Stimulated activated CD4-positive, alpha-beta T cell treated with anti-CD3 and anti-CD28 coated beads, TNF-alpha, amount 100 ng/mL, for 4 hours (primary cell): ENCODE measurements at regions not wholly inside any gene's neighbourhood (a gene's known extent, or its start where the extent isn't known, plus 50 kb on each side); places are given as distances from the start of the nearest gene placed in this dataset.

Source experiments
- DNase-seq, 3 experiments: peaks; one replicate each; pipeline ENCODE4 v3.0.0-alpha.2; 2020; ENCODE audit warnings: low read depth in 3 of 3

DNA sequence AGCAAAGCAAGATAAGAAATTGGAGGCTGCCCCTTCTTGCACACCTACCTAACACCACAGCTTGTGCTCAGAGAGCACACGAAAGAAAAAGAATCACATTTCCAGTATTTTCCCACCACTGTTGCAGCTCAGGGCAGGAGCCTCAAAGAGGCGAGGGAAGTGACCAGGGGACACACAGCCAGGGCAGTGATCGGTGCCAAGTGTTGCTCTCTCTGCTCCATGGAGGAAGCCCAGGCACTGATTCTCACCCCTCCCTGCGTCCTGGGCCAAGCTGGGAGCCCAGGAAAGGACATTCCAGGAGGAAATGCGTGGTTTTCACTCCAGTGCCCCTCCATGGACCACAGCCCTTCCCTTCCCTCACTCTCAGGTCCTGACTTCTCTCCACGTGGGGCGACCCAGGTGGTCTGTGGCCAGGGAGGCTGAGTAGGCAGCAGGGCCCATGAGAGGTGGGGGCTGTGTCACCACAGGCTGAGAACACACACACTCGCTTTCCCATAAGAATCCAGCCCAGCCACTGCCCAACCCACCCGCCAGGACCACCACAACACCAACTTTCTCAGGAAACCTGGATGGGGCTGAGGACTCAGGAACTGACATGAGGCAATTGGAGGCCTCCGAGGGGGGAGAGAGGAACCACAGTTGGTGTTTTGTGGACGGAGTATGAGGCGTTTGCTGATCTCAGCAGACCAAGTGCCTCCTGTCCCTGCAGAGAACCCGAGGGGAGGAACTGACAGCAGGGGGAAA, 81.7 kb upstream of the MAFB start:
- no peak for DNase-seq

DNA sequence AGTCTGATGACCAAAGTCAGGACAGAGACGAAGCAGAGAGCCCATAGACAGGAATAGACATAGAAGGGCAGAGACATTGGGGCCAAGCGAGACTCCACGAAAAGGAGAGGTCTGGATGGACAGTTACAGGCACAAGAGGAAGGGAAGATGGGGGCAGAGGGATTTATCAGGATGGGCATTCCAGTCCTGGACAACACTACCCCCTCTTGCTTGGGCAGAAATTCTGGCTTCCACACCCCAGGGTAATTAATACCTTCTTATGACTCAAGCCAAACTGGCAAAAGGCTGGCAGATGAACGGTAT, 82.2 kb upstream of the MAFB start:
- no peak for DNase-seq

GRCh38 chr20:40771848-40772511, 82.9 kb upstream of the MAFB start:
- no peak for DNase-seq

GRCh38 chr20:40773376-40773775, 84.3 kb upstream of the MAFB start:
- no peak for DNase-seq

GRCh38 chr20:40774252-40774651, 85.2 kb upstream of the MAFB start:
- no peak for DNase-seq

- DNase-seq: no peak
Observed at GRCh38 chr20:40775561-40776146, 86.6 kb upstream of the MAFB start.

GRCh38 chr20:40776466-40777457, 87.7 kb upstream of the MAFB start:
- DNase-seq: no peak

DNA sequence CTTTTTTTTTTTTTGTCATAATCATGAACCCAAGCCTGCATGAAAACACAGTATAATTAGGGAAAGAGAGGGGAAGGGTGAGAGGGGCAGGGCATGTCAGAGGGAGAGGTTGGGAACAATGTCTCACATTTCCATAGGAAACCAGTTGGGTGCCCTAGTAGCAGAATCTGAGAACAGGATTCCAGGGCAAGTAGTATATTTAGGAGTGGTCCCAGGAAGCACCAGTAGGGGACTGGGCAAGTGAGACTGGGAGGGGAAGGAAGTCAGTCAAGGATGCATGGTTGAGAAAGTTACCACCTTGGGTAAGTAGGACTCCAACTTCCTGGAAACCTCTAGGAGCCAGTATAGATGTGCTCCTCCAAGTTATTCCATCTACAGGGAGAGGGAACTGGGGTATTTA, 88.6 kb upstream of the MAFB start:
- DNase-seq: no peak

DNA sequence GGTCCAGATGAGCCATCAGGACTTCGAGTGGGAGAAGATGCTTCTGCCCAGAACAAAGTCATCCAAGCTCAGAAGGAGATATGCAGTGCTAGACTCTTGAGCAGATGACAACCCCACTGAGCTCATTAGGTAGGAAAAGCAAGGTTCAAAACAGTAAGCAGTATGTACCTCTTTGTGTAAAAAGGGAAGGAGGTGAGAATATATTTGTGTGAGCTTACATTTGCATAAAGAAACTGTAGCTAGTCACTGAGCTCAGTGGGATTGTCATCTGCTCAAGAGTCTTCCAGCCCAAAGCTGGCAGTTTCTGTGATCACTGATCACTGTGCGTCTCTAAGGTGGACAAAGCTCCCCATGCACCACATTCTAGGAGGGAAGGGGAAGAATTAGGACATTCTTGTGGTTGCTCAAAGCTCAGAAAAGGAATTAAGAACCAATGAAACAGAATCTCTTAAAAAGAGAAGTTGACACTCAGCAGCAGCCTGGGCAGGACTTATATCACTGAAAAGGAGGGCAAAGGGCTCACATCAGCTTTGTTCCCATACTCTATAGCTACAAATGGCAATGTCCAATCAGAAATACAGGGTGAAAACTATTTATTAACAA, 90.0 kb upstream of the MAFB start:
- DNase-seq: no peak

- no peak for DNase-seq
Observed at GRCh38 chr20:40781327-40782042, 92.4 kb upstream of the MAFB start.

DNA sequence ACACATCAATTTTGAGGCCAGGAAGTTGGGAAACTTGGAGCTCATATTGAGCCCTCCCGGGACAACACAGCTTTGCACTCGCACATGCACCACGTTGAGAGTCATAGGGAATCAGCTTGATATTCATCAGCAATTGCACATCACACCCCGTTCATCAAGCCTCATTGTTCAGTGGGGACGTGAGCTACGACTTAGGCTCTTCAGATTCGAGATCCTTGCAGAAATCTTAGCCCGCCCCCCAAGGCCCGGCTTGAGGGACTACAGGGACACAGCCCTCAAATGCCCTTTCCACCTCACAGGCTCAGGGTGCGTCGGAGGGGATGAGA, 93.0 kb upstream of the MAFB start:
- no peak for DNase-seq

DNA sequence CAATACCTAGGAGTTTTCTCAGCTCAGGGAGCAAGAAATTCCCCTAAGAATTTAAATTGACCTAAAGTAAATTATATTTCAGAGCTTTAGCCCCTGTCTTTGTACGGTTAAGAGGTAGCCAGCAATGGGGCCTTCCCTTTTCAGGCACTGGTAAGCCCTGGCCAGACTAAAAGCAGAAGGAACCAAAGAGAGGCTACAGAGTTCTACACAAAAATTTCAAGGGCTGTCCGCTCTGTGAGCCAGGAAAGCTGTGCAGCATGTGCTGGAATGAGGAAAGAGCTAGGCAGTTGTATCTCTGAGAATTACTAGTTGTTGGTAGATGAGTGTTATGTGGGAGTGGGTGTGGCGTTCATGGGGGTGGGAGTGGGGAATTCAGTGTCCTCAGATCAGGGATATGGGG, 96.3 kb upstream of the MAFB start:
- DNase-seq: no peak

GRCh38 chr20:40786336-40786735, 97.3 kb upstream of the MAFB start:
- no peak for DNase-seq

DNA sequence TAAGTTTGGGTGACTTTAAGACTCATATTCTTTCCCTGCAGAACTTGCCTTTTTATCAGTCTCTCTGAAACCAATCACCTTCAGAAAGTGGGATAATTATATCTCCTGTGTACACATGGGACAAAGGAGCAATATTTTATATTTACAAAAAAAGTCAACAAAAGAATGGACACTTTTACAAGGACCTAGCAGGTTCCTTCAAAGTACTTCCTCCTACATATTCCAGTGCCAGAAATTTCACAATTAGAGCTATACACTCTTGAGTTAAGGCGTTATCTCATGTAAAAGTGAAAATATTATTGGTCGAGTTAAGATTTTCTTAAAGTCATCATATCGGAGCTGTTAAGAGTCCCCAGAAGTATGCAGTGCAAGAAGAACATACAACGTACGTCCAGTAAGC, 98.9 kb upstream of the MAFB start:
- DNase-seq: no peak

DNA sequence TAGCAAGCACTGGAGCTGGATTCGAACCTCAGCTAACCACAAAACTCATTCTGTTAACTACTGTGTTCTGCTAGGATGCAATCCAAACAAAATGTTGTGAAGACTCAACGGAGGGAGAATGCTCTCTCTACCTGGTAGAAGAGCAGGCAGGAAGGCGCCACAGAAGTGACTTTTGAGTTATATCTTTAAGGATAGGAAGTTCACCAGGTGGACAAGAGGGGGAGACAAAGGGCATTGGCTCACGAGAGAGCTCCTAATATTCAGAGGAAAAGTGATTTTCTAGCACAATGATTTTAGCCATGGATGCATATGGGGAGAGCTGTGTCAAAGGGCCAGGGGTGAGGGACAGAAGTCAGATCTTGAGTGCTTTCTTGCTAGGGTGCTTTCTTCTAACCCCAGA, 108.4 kb upstream of the MAFB start:
- no peak for DNase-seq

DNA sequence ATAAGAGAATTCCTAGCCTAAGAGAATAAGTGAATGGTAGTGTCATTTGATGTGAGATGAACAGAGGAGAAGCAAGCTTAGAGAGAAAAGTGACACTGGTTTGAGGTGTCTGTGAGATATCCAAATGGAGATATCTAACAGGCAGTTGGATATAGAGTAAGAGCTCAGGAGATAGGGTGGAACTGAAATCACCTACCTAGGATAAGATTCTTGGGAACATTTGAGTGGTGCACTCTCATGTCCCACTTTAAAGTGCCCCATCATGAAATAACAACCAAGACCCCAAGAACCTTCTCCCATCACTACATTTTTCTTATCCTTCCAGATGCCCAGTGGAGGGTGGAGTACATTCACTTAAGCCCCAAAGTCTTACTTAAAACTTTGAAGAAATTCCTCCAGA, 109.0 kb upstream of the MAFB start:
- no peak for DNase-seq

DNA sequence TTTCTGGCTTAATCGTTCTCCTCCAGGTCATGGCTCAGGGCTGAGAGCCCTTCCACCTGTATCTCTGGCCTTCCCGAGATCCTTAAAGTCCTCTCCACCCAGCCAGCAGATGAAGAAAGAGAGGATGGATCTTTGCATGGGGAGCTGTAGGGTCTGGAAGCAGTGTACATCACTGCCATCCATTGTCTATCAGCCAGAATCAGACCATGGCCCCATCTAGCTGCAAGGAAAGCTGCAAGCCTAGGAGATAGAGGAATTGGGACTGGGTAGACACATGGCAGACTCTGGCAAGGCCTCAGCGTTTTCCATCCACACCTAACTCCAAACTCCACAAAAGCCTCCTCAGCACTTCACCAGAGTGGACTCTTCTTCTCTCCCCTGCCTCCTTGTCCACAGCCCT, 113.8 kb upstream of the MAFB start:
- DNase-seq: no peak

DNA sequence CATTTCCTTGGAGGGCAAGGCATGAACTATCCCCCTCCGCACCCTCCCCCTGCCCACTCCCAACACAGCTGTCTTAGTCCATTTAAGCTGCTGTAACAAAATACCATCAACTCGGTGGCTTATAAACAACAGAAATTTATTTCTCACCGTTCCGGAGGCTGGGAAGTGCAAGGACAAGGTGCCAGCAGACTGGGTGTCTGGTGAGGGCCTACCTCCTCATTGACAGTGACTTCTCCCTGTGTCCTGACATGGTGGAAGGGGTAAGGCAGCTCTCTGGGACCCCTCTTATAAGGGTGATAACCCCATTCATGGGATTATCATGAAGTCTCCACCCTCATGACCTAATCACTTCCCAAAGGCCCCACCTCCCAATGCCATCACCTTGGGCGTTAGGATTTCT, 114.3 kb upstream of the MAFB start:
- DNase-seq: no peak

GRCh38 chr20:40805592-40805991, 116.6 kb upstream of the MAFB start:
- no peak for DNase-seq

DNA sequence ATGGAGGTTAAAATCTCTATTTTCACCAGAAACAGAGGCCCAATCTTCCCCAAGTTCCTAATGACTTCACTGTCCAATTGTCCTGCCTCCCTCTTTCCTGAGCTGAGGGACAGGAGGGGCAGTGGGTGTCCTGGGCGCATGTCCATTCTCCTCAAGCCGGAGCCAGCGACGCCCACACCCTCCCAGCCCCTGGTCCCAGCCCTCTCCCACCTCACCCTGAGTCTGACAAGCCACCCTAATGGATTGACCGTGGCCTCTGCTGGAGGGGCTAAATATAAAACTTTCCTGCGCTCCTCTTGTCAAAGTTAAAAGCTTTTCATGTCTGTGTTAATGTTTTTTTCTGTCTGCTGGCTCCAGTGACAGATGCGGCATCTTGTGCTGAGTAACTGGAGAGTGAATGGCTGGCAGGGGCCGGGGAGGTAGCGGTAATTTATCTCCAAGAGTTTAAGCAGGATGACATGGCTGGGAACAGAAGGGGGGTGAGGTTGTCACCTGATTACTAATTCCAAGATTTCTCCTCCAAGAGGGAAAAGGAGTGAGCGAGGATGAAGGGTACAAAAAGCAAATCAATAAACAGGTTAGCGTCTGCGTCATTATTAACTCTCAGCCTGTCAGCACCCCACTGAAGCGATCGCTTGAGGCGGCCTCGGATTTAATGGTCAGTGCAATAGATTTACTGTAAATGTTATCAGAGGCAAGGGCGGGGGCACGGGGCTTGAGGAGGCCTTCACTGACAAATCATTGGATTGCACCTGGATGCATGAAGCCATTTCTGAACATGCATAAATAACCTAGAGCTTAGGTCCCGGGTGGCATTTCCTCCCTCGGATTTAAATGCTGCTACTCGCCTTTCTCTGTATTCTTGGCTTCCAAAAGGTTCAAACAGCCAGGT, 118.1 kb upstream of the MAFB start:
- DNase-seq: no peak

DNA sequence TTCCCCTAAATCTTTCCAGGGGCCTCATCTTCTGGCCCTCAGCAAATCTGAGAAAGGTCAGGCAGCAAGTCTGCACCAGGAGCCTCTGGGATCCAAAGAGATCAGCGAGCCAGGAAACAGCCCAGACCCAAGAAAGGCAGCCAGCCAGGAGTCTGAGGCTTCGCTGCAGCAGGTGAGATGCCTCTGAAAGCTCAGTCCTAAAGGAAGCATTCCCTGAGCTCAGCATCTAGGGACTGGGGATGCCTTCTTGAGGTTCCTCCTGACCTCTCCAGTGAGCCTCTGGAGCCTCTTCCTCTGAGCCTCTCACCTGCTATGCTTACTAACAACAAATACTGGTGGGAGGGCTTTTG, 118.8 kb upstream of the MAFB start:
- no peak for DNase-seq
